HL-60 (cell line): ENCODE measurements at regions not wholly inside any gene's neighbourhood (a gene's known extent, or its start where the extent isn't known, plus 50 kb on each side); places are given as distances from the start of the nearest gene placed in this dataset.

ENCODE experiments used
- DNase-seq, 2 experiments: peaks; one replicate each; pipeline ENCODE4 v3.0.0-alpha.2; 2010 to 2020; ENCODE audit warnings: low read depth in 1 of 2, low spot score in 1 of 2
- H3K27ac ChIP-seq: fragments of 250-450 bp; sonication (Bioruptor Pico); replicated peaks from 2 replicates; pipeline ENCODE4 v1.5.1; 2020; ENCODE audit warnings: mild to moderate bottlenecking, moderate library complexity
- H3K27me3 ChIP-seq: fragments of 250-450 bp; sonication (Bioruptor Pico); 2 replicates; pipeline ENCODE4 v1.5.1; 2021; ENCODE audit warnings: mild to moderate bottlenecking, moderate library complexity; ENCODE audit not compliant: insufficient read depth, poor library complexity, severe bottlenecking
- H3K4me3 ChIP-seq: replicated peaks from 2 replicates; pipeline ENCODE4 v1.5.1; 2011; ENCODE audit warnings: mild to moderate bottlenecking, control low read depth, low read length; ENCODE audit not compliant: insufficient read depth
- GABPA ChIP-seq: IDR thresholded peaks from 2 replicates; pipeline ENCODE4 v1.6.1; 2012; ENCODE audit warnings: low read depth
- POLR2AphosphoS5 ChIP-seq: IDR thresholded peaks from 2 replicates; pipeline ENCODE4 v1.6.1; 2012; ENCODE audit warnings: low read depth
- SPI1 ChIP-seq: IDR thresholded peaks from 2 replicates; pipeline ENCODE4 v1.6.1; 2012; ENCODE audit warnings: low read depth, mild to moderate bottlenecking, borderline replicate concordance
- TF ChIP-seq, protein P1 (sequence below): IDR thresholded peaks from one replicate; pipeline ENCODE4 v1.5.1; 2011; ENCODE audit warnings: low read length, control low read depth, inconsistent platforms; ENCODE audit not compliant: insufficient read depth
- TF ChIP-seq, protein P2 (sequence below): IDR thresholded peaks from 2 replicates; pipeline ENCODE4 v1.6.1; 2012; ENCODE audit warnings: low read depth; ENCODE audit not compliant: insufficient replicate concordance

DNA sequence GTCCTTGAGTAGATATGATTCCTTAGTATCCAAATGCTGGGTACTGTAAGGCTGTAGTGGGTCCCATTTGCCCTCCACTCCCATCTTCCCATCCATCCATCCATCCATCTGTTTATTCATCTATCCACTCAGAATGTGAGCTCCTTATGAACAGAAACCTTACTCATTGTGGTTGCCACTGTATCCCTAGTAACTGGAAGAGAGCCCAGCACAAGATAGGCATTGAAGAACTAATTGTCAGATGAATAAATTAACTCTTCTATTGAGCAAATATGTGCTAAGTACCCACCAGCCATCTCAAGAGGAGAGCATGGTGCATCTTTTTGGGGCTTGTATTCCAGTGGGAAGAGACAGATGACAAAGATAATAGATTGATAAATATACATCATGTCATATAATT, 86.4 kb upstream of the SEZ6L start:
- H3K27ac ChIP-seq, result no peak overlapping the region
- H3K4me3 ChIP-seq, result no peak overlapping the region
- no peak for DNase-seq
- no peak for TF ChIP-seq POLR2AphosphoS5
- TF ChIP-seq SPI1, result no peak
- TF ChIP-seq, protein P1, sequence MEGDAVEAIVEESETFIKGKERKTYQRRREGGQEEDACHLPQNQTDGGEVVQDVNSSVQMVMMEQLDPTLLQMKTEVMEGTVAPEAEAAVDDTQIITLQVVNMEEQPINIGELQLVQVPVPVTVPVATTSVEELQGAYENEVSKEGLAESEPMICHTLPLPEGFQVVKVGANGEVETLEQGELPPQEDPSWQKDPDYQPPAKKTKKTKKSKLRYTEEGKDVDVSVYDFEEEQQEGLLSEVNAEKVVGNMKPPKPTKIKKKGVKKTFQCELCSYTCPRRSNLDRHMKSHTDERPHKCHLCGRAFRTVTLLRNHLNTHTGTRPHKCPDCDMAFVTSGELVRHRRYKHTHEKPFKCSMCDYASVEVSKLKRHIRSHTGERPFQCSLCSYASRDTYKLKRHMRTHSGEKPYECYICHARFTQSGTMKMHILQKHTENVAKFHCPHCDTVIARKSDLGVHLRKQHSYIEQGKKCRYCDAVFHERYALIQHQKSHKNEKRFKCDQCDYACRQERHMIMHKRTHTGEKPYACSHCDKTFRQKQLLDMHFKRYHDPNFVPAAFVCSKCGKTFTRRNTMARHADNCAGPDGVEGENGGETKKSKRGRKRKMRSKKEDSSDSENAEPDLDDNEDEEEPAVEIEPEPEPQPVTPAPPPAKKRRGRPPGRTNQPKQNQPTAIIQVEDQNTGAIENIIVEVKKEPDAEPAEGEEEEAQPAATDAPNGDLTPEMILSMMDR, result no peak
- TF ChIP-seq, protein P2, sequence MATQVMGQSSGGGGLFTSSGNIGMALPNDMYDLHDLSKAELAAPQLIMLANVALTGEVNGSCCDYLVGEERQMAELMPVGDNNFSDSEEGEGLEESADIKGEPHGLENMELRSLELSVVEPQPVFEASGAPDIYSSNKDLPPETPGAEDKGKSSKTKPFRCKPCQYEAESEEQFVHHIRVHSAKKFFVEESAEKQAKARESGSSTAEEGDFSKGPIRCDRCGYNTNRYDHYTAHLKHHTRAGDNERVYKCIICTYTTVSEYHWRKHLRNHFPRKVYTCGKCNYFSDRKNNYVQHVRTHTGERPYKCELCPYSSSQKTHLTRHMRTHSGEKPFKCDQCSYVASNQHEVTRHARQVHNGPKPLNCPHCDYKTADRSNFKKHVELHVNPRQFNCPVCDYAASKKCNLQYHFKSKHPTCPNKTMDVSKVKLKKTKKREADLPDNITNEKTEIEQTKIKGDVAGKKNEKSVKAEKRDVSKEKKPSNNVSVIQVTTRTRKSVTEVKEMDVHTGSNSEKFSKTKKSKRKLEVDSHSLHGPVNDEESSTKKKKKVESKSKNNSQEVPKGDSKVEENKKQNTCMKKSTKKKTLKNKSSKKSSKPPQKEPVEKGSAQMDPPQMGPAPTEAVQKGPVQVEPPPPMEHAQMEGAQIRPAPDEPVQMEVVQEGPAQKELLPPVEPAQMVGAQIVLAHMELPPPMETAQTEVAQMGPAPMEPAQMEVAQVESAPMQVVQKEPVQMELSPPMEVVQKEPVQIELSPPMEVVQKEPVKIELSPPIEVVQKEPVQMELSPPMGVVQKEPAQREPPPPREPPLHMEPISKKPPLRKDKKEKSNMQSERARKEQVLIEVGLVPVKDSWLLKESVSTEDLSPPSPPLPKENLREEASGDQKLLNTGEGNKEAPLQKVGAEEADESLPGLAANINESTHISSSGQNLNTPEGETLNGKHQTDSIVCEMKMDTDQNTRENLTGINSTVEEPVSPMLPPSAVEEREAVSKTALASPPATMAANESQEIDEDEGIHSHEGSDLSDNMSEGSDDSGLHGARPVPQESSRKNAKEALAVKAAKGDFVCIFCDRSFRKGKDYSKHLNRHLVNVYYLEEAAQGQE, result no peak
- no peak for TF ChIP-seq GABPA
- H3K27me3 ChIP-seq, result no peaks in the 10 kb centered on the region

DNA sequence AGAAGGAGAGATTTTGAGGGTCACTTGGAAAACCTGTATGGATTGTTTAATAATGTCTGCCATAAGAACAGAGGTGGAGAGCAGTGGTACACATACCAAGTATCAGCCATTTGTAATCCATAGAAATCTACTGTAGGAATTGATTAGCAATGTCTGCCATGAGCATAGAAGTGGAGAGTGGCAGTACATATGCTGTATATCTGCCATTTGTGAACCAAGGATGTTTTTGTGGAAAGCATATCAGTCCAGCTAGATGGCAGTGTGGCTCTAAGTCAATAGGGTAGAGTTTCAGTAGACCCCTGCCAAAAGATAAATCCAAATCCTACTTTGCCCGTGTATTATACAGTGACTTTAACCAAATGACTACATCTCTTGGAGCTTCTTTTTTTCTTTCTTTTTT, 82.9 kb upstream of the SEZ6L start:
- TF ChIP-seq GABPA (no peak), SPI1 (no peak), POLR2AphosphoS5 (no peak)
- TF ChIP-seq, protein P2, result no peak
- TF ChIP-seq, protein P1, result no peak
- H3K27me3 ChIP-seq, result peaks cover under 1% of the 10 kb centered on the region
- H3K4me3 ChIP-seq, result no peak overlapping the region
- DNase-seq, result no peak
- no peak overlapping the region for H3K27ac ChIP-seq

DNA sequence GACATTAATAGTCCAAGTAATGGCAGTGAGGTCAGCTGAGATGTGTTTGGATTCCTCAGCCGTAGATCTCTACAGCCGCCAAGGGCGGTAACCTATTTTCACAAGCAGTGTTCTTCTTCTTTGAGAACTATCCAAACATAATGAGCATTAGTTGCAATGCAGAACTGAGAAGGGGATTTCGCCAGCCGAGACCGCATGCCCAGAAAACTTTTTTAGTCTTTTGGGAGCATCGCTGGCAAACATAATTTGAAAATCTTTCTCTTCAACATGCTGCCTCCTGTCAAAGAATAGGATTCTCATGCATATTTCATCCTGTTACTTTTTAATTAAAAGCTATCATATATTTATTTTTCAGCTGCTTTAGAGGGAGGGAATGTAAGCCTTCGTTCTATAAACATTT, 81.4 kb upstream of the SEZ6L start:
- no peak for TF ChIP-seq SPI1
- no peak for TF ChIP-seq POLR2AphosphoS5
- TF ChIP-seq, protein P2, result no peak
- TF ChIP-seq, protein P1, result no peak
- peaks cover 2% of the 10 kb centered on the region for H3K27me3 ChIP-seq
- H3K4me3 ChIP-seq, result no peak overlapping the region
- no peak overlapping the region for H3K27ac ChIP-seq
- DNase-seq, result no peak
